Bronchial epithelial cell (primary cell): ENCODE measurements at regions not wholly inside any gene's neighbourhood (a gene's known extent, or its start where the extent isn't known, plus 50 kb on each side); places are given as distances from the start of the nearest gene placed in this dataset.

ENCODE experiments used
- DNase-seq: peaks from one replicate; pipeline ENCODE4 v3.0.0-alpha.2; 2010; ENCODE audit warnings: low read depth
- FAIRE-seq: peaks from 2 replicates; lab custom pipeline; 2011; peaks lifted over from hg19 to GRCh38; lab: Jason Lieb, UNC
- H3K27me3 ChIP-seq: 2 replicates; pipeline ENCODE4 v1.5.1; 2011; ENCODE audit warnings: low read length; ENCODE audit not compliant: control insufficient read depth, insufficient read depth
- H3K36me3 ChIP-seq: 2 replicates; pipeline ENCODE4 v1.5.1; 2011; ENCODE audit warnings: low read length; ENCODE audit not compliant: control insufficient read depth, insufficient read depth
- H3K4me3 ChIP-seq: 2 replicates; pipeline ENCODE4 v1.5.1; 2011; ENCODE audit warnings: mild to moderate bottlenecking, low read depth, low read length, control low read depth
- TF ChIP-seq, protein P1 (sequence below): IDR thresholded peaks from 2 replicates; pipeline ENCODE4 v1.5.1; 2011; ENCODE audit warnings: mild to moderate bottlenecking, moderate library complexity, low read length, control low read depth, inconsistent platforms; ENCODE audit not compliant: insufficient read depth, severe bottlenecking

DNA sequence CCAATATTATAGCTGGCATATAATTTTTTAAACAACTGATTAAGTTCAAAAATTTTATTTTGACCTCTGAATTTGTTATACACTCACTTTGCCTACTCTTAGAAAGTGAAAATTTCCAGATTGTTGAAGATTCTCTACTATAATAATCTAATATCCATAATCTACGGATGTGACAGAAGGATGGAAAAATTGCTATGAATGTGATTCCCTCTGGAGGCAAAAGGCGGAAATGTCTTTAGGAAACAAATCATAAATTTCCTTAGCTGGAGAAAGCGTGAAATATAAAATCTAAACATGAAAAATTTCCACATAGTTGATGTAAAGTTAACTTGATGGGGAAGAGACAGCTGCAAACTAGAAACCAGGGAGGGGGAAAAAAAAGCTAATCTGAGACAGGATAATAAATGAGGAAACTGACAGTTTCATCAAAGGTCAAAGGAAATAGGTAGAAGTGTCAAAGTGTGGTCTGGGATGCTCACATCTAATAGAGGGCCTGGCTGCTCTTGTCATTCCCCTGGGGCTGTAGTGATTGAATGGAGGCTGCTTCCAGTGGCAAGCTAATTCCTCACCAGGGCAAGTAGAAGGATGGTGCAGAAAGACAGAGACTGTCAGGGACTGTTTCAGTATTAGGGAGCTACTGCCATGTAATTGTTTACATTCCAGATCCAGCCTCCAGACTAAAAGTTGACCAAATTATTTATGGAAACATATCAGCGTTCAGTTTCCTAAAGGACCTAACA, 264.5 kb downstream of the SDHAF3 start:
- TF ChIP-seq, protein P1, sequence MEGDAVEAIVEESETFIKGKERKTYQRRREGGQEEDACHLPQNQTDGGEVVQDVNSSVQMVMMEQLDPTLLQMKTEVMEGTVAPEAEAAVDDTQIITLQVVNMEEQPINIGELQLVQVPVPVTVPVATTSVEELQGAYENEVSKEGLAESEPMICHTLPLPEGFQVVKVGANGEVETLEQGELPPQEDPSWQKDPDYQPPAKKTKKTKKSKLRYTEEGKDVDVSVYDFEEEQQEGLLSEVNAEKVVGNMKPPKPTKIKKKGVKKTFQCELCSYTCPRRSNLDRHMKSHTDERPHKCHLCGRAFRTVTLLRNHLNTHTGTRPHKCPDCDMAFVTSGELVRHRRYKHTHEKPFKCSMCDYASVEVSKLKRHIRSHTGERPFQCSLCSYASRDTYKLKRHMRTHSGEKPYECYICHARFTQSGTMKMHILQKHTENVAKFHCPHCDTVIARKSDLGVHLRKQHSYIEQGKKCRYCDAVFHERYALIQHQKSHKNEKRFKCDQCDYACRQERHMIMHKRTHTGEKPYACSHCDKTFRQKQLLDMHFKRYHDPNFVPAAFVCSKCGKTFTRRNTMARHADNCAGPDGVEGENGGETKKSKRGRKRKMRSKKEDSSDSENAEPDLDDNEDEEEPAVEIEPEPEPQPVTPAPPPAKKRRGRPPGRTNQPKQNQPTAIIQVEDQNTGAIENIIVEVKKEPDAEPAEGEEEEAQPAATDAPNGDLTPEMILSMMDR, result no peak
- DNase-seq (no peak), FAIRE-seq (no peak)
- Histone ChIP-seq H3K4me3 (no peak overlapping the region), H3K27me3 (no peaks in the 10 kb centered on the region), H3K36me3 (no peaks in the 10 kb centered on the region)

DNA sequence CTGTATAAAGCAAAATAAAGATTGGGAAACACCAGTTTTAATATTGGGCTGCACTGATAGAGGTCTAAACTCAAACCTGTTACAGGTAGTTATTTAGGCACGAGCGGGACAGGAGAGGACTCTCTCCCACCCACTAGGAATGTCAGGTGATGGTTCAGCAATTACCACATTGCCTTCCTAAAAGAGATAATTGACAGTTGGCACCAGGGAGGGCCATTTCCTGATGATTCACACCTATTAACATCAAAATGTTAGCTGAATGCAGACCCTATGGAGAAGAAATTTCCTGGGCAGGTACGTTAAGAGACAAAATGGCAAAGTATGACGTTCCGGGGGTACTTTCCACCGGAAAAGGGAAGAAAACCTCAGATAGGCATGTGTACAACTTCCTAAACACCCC, 272.6 kb downstream of the SDHAF3 start:
- no peak overlapping the region for H3K4me3 ChIP-seq
- H3K27me3 ChIP-seq, result no peaks in the 10 kb centered on the region
- no peaks in the 10 kb centered on the region for H3K36me3 ChIP-seq
- FAIRE-seq (no peak), DNase-seq (no peak)
- TF ChIP-seq, protein P1, result no peak

DNA sequence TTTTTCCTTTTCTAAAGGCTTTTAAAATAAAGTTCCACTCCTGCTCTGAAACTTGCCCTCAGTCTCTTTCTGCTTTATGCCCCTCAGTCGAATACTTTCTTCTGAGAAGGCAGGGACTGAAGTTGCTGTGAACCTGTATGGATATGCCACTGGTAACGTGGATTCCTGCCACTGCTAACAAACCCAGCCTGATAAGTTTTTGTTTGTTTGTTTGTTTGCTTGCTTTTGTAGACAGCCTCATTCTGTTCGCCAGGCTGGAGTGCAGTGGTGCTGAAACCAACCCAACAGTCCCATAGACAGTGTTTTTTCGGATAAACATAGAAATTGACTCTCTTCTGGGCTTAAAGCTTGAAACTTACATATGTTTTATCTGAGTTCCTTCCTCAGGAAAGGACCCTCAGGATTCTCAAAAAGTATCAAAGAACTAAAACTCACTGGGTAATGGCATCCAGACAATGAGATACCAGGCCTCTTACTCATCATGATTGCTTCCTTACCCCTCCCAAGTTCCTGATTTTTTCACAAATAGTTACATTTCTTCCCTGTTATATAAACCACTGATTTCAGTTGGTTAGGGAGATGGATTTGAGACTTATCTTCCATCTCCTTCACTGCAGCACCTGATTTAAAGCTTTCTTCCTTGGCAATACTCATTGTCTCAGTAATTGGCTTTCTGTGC, 273.6 kb downstream of the SDHAF3 start:
- no peak for DNase-seq
- FAIRE-seq, result no peak

DNA sequence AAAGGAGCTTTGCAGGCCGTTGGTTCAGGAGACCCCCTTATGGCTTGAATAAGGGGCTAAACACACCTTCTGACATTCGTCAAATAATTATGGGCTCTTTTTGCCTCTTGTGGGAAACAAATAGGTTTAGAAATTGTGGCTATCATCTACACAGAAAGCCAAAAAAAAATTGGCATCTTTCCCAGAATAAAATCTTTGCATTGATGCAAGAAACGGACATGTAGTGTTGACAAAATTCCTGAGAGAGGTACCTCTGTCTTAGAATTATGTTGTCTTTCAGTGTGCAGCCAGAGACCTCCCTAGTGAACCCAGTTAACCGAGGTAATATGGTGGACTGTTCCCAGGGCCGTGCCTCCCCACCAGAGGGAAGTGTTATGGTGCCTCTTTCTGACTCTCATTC, 283.9 kb downstream of the SDHAF3 start:
- no peak for DNase-seq
- H3K27me3 ChIP-seq, result no peaks in the 10 kb centered on the region
- H3K4me3 ChIP-seq, result no peak overlapping the region
- FAIRE-seq, result no peak
- H3K36me3 ChIP-seq, result no peaks in the 10 kb centered on the region
- TF ChIP-seq, protein P1, result no peak

More for the DNA sequence above, 273.6 kb downstream of the SDHAF3 start:
- TF ChIP-seq, protein P1, result no peak
- Histone ChIP-seq H3K36me3 (no peaks in the 10 kb centered on the region), H3K4me3 (no peak overlapping the region), H3K27me3 (no peaks in the 10 kb centered on the region)

DNA sequence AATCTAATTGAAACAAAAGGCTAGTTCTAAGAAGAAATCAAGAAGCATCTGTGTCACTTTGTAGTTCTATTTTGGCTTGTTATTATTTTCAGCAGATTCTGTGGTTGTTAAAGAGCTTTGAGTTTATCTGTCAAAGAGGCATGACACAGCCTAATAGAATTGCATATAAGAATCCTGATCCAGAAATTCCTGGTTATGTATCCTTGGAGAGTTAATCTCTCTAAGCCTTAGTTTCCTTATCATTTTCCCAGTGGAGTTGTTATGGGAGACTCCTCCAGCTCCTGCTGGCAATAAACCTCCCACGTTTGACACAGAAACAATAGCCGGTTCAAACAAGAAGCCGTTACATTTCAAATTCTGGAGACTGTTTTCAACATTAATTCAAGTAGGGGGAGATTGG, 288.3 kb downstream of the SDHAF3 start:
- TF ChIP-seq, protein P1, result no peak
- DNase-seq, result no peak

More for the DNA sequence above, 288.3 kb downstream of the SDHAF3 start:
- H3K4me3 ChIP-seq, result no peak overlapping the region
- H3K36me3 ChIP-seq, result no peaks in the 10 kb centered on the region
- FAIRE-seq, result no peak
- H3K27me3 ChIP-seq, result no peaks in the 10 kb centered on the region
